DMS79 treated with DMSO at 0.1 percent for 48 hours (cell line): ENCODE measurements at regions not wholly inside any gene's neighbourhood (a gene's known extent, or its start where the extent isn't known, plus 50 kb on each side); places are given as distances from the start of the nearest gene placed in this dataset.
"Not testable (repeated sequence)": the region's sequence is repeated elsewhere in the genome, so short reads cannot be mapped to it uniquely, and the experiment has no call there.

Experiments
- DNase-seq: peaks from one replicate; lab custom pipeline; 2025; lab: John Stamatoyannopoulos, UW

DNA sequence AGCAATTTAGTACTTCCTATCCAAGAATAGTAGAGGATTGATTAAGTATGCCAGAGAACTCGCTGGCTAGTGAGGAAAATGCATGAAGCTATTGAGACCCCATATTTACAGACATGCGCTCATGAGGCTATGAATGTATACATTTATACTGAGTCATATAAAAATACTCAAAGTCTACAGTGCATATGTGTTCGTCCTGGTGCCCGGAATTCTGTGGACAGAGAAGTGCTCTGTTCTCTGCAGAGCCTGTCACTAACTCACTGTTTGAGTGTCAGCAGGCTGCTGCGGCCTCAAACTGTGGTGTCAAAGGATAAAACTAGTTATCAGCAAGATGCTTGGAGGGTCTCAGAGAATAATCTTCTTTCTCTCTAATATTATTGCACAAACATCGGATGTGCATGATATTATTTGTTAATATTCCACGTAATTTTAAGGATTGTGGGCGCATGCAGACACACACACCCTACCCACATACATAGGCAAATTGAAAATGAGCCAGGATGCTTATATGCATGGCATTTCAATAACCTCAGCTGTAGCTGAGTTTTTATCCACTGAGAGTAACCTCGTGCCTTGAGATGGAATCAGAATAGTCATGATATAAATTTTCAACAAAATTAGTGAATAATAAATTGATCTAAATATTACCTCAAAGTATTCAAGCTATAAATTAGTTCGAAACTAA, 50.0 kb upstream of the TSC22D2 start:
- no peak for DNase-seq

DNA sequence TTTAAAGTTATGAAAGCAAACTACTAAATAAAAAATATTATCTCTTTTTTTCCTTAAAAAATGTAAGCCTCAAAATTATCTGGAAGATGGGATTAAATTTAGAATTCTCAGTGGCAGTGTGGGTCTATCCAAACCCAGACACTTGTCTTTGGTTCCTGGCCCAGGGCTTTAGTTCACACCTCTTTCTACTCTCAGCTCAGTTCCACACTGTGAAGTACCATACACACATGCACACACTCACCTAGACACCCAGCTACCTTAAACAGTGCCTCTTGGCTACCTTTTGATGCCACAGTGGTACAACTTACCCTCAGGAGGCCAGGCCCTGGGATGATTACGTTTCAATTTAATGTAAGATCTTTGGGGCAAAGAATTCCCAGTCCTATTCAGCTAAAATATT, 51.0 kb upstream of the TSC22D2 start:
- DNase-seq: no peak

DNA sequence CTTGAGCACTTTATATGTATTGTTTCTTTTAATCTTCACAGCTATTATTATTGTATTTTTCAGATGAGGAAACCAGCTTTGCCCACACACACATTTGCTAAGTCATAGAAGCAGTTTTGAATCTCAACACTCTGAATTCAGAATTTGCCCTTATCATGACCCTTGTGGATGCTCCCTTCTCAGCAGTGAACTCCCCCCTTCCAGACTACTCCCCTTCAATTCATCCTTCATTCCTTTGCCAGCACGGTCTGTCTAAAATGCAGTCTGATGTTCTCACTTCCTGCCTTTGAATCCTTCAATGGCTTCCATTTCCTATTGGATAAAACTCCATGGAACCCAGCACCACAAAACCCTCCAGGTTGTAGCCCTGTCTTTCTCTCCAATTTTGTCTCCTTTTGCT, 52.5 kb upstream of the TSC22D2 start:
- no peak for DNase-seq

DNA sequence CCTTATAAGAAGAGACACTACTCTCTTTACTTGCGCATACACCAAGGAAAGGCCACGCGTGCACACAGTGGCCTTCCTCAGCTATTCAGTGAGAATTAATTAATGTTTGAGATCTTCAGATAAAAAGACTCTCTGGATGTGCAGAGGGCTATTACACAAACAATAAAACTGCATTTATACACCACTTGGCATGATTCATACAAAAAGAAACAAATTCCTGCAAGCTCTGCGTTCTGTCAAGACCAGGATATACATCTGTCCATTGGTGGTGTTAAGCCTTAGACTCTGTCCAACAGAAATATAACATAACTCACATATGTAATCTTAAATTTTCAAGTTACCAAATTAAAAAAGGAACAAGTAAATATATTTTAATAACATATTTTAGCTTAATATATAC, 55.2 kb upstream of the TSC22D2 start:
- no peak for DNase-seq

DNA sequence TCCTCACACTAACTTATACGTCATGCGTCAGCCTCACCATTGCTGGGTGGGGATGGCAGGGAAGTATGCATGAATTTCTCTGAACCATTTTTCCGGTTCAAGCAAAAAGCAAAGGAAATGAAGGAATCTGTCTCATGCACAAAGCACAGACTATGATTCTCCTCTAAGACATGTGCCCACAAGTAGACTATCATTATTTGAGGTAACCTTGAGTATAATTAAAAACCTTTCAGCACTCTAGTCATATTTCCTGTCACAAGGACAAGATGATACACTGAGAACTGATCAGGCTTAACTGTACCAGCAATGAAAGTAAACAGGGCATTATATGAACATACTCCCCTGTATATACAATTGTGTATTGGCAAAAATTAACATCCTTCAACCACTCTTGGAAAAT, 56.7 kb upstream of the TSC22D2 start:
- DNase-seq: no peak

DNA sequence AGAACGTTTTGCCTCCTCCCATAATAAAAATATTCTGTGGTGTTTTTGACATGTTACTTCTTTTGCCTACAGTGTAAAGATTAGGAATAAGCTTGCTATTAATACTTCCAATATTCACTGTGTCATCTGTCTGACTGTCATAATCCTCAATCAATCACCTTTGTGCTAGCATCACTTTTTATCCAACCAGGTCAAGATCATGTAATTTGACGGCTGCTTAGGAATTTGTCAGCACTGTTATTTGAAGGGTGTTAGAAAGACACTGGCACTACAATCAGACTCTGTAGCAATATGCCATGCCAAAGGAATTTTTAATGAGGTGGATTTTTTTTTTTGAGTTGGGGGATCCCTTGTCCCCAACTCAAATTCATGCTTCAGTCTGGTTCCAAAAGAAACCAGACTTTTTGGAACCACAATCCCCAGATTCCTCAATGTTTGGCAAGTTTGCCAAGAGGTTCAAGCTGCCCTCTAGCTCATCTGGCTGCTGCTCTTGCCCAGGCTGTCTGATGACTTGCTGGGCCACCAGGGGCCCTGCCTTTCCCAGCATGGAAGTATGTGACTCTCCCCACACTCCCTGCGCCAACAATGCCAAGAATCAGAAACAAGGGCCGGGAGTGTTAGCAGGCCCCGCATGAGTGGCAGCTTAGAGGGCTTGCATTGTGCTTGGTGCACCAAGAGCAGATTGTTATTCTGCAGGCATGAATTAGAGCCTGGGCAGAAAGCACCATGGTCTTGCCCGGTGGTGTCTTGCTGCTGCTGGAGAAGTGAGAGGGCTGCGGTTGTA, 58.6 kb upstream of the TSC22D2 start:
- DNase-seq: no peak

DNA sequence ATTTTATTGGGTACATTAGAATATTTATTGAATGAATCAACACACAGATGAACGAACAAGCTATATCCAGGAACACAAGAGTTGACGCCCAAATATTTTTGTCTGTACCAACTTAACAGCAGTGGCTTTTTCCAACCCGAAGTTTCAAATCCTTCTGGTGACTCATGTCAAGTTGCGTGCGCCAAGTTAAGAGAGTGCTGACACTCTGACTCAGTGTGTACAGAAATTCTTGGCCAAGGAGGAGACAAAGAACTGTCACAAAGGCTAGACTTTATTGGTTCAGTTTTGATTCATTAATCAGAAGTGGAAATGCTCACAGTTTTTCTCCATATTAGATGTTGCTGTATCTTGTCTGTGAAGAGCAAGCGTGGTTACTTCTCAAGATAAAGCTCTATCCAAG, 59.6 kb upstream of the TSC22D2 start:
- no peak for DNase-seq

DNA sequence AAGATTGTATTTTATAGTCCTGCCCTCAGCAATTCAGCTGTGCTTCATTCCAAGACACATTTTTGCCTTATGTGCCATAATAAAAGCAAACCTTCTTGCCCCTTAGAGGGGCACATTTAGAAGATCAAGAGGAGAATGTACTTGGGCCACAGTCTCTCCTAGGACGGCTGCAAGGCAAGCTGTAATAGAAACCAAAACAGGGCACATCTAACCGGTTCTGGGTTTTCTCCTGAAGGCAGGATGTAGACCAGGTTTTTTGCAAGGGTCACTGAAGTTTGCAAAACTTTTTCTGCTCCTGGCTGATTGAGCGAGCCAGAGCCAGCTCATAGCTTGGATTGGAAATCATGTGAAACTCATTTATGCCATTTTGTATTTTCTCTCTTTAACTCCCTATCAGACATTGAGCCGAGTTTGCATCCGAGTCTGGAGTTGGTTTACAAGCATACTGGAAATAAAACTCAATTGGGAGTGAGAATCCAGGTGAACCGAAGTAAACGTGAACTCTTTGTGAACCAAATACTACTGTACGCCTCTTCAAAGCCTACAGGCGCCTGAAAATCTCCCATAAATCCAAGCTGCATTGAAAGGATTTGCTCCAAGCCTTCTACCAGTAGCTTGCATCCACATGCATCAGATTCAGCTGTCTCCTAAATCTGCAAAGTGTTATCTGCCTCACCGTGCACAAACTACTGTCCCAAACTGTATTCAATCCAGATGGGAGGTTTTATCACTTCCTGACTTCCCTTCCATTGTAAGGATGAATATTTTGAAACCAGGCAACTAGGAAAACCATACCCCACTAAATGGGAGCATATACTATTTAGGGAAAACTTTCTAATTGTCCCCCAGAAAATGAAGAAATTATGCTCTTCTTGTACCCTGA, 60.9 kb upstream of the TSC22D2 start:
- DNase-seq: no peak

DNA sequence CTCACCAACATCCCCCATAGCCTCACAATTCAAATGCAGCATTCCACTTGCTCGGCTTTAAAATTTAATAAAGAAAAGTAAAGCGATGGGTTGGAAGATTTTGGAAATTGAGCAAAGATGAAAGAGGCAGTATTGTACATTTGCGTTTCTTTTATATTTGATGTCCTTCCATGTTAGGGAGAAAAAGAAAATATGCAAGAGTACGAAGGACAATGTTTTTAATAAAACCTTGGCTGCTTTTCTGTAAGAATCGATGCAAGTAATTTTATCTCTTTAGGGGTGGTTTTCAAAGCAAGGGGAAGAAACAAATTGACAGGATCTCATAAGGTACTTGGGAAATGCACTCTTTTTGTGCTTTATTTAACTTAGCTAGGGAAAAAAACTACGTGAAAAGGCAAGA, 61.8 kb upstream of the TSC22D2 start:
- no peak for DNase-seq

DNA sequence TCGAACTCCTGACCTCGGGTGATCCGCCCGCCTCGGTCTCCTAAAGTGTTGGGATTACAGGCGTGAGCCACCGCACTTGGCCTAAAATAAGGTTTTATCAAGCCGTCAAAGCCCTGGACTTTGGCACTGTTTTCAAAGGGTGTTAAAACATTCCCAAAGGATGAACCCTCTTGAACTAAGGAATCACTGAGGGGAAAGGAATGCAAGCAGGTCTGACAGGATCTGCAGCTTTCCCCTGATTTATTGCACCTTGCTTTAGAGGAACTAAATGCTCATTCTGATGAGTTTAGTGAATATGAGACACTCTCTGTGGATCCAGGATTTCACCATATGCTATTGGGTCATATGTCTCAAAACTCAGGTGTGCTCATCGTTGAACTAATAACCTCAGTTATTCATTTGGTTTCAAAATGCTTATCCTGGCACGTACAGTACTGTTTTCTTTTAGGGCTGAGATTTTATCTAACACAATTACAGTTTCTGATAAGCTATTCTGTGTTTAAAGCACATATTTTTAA, 63.0 kb upstream of the TSC22D2 start:
- no peak for DNase-seq

DNA sequence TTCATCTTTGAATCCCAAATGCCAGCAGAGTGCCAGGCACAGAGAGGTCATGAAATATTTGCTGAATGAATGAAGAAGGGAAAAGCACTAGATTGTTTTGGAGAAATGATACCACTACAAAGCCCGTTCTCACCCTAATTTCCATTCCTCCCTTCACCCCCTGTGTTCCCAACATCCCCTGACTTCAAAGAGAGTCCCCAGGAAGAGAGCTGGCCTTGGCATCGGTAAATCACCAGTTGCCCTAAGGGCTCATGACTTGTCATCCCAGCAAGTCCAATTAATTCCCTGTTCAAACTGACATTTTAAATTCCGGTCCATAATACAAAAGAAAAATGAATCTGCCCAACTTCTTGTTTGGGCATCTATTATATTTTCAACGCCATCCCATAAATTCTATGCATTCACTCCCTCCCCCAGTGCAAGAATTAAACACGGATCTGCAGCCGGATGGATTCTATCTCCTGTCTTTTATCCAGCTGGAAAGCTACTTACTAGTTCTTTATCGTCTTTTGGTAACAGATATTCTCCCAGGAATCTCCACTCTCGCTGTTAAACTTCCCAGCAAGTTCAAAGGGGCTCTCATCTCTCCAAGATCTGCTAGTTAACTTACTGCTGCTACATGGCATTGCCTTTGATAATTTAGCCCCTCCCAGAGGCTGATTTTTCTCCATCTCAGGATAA, 63.9 kb upstream of the TSC22D2 start:
- DNase-seq: no peak

DNA sequence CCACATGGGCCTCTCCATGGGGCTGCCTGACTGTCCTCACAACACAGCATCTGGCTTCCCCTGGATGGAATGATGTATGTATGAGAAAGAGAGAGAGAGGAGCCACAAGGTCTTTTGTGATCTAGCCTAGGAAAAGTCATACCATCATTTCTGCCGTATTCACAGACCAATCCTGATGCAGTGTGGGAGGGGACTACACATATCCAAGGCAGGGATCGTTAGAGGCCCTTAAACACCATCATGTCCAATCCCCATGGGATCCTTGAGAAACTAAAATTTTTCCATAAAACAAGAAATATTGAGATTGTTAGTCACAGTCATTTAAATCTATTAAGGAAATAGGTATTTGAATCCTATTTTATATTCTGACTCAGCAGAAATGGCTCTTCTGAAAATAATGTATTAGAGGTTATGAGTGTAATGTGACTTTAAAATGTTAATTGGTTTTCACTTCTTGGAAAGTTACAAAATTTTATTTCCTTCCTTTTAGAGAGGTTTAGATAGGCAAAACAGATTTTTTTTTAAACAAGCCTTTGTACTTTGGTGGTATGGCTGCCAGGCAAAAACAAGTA, 65.1 kb upstream of the TSC22D2 start:
- no peak for DNase-seq

DNA sequence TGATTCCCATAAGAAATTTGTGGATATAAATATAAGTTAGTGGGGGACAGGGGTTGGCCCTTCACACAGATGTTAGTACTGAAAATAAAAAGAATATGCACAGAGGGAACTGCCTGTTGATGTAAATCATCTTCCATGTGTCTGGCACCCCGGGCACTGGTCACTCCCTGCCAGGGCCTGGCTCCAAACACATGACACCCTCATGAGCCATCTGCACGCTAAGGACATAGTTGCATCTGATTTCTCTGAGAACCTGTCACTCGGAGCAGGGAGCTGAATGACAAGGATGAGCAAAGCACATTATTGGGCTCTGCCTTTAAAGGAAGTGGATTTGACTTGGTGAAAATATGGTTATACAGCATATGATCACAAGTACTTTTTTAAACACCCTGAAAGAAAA, 66.2 kb upstream of the TSC22D2 start:
- no peak for DNase-seq

DNA sequence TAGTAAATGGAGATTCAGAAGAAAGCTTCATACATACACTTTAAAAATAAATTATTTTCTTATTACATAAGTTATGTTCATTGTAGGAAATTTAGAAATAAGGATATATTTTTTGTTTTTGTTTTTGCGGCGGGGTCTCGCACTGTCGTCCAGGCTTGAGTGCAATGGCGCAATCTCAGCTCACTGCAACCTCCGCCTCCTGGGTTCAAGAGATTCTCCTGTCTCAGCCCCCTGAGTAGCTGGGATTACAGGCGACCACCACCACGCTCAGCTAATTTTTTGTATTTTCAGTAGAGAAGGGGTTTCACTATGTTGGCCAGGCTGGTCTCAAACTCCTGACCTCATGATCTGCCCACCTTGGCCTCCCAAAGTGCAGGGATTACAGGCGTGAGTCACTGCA, 71.7 kb upstream of the TSC22D2 start:
- DNase-seq: not testable (repeated sequence)

DNA sequence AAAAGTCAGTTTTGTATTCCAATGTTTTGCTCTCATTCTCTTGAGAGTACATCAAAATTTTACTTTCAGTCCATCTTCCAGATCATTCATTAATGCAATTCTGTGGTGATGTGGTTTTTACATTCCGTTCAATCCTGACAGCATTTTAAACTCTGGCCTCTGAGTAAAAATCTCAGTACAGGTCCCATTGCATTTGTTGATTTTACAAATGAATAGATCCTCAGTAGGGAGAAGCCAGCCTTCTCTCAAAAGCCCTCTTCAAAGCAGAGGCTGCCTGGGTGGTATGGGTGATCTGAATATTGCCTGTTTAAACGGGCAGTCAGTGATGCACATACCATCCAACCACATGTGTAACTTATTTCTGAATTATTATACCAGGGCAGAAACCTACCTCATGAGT, 72.5 kb upstream of the TSC22D2 start:
- DNase-seq: no peak

DNA sequence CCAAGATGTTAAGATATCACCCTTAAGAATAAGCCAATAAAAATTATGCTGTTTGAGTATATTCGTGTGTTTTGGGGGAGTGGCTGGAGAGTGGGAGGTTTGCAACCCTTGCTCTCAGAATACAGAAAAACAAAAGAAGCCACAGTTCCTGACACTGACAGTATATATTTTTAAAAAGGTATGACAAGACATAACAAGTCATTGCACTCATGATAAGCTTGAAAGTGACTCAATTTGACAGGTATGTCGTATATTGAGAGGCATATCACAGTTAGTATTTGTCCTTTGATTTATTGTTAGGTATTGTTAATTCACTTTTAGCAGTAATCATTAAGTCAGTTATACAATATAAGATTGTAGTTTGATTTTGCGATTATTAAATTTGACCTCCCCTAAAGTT, 73.1 kb upstream of the TSC22D2 start:
- DNase-seq: no peak

DNA sequence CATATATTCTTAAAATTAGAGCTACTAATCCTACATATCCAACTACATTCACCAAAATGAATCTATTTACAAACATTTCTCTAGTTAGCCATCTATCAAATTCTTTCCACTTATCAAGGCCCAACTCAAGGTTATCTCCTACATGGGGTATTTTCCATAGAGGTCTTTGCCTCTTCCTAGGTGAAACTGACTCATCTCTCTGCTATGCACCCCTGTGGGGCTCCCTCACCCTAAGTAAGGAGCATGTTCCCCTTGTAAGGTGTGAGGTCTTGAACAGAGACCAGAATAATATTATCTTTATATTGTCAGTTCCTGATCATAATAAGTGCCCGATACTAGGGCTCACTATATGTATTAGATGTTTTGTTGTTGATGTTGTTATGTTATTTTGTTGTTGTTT, 74.6 kb upstream of the TSC22D2 start:
- DNase-seq: no peak

DNA sequence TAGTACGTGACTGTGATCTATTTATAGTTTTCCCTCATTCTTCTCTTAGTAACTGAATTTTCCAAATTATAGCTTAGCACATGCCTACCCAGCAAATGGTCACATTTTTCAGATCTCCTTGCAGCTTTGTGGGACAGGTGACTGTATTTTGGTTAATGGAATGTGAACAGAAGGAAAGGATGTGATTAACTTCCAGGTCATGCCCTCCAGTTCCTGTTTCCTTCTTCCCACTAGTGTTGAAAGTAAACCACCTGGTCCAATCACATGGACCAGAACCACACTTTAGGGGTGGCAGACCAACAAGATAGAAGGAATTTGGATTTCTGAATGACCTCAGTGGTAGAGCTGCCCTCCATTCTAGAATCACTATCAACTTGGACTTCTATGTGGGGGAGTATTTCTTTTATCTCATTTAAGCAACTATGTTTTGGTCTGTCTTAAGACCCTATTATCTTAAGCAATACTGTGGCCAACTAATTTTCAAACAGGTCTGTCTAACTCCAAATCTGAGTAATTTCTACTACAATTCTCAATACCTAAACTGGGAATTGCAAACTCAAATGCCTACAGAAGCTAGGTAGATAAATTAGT, 76.0 kb upstream of the TSC22D2 start:
- DNase-seq: no peak

DNA sequence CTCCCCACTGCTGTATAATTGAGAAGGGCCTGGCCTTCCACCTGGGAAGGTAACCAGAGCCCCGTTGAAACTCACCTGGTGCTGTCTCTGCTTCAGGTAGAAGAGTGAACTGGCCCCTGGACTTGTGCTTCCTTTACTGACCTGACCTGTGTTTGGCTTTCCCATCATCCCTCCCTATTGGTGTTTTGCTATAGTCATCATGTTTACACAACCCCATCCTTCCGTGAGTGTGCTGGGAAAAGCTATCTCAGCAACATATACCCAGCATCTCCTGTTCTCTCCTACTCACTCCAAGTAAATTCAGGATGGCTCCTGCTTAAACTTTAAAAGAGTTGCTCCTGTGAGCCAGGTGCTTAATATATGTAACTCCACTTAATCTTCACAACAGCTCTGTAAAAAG, 77.2 kb upstream of the TSC22D2 start:
- no peak for DNase-seq

DNA sequence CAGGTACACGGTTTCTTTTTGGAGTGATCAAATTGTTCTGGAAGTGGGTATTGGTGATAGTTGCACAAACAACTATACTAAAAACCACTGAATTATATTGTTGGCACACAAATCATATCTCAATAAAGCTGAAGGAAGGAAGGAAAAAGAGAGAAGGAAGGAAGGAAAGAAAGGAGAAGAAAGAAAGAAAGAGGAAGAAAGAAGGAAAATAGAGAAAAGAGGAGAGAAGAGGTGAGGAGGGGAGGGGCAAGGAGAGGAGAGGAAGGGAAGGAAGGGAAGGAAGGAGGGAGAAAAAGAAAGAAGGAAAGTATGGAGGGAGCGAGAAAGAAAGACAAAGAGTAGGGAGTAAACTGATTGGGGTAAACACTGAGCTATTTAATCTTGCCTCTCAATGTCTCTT, 77.9 kb upstream of the TSC22D2 start:
- DNase-seq: no peak

DNA sequence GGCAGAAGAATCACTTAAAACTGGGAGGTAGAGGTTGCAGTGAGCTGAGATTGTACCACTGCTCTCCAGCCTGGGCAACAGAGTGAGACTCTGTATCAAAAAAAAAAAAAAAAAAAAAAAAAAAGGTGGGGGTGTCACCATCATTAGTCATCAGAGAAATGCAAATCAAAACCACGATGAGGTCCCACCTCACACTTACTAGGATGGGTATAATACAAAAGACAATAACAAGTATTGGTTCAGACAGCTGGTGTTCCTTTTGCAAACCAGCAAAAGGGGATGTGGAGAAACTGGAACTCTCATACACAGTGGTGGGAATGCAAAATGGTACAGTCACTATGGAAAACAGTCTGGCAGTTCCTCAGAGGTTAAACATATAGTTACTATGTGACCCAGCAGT, 78.7 kb upstream of the TSC22D2 start:
- DNase-seq: no peak
